GM19455 (cell line): ENCODE measurements at regions not wholly inside any gene's neighbourhood (a gene's known extent, or its start where the extent isn't known, plus 50 kb on each side); places are given as distances from the start of the nearest gene placed in this dataset.
A peak's percentile ranks its signal among the peaks of the same experiment; 100 is the strongest.

ENCODE experiments used
- ATAC-seq: cut with Tn5 transposase; IDR thresholded peaks from one replicate; pipeline ENCODE4 v1.9.1; 2021; ENCODE audit not compliant: unreplicated experiment

GRCh38 chr9:107161338-107161737 is 121.7 kb upstream of the RAD23B start:
- ATAC-seq, result no peak

DNA sequence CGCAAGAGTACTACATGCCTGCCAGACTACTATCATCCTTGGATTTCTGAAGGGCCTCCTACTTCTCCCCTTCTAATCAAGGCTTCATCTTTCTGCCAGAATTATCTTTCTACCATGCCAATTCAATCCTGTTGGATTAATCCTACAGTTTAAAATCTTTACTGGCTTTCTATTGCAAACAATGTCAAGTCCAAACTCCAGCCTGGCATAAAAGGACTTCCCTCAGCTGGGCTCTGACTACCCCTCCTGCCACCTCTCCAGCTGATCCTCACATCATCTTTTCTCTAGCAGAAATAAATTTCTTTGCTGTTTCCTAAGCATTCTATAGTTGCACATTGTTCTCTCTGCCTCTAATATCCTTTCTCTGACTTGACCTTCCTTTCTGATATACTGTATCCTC is 119.7 kb upstream of the RAD23B start:
- no peak for ATAC-seq

GRCh38 chr9:107169796-107170195 is 113.3 kb upstream of the RAD23B start:
- no peak for ATAC-seq

DNA sequence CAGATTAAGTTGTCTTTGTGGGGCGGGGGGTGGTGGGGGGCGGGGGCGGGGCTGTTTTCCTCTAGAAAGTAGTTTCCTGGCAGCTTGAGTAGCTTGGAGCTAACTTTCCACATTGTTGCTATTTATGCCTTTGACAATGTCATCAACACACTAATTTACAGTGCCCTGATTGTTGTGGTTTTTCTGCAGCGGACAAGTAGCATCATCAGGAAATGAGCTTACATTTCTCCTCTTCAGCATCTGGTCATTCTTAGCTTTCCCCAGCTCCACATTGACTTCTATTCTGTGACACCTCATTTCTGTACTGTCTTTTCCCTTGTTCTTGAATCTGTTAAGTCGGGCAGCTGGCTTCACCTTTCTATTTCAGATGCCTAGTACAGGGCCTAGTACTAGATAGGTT is 112.3 kb upstream of the RAD23B start:
- no peak for ATAC-seq

DNA sequence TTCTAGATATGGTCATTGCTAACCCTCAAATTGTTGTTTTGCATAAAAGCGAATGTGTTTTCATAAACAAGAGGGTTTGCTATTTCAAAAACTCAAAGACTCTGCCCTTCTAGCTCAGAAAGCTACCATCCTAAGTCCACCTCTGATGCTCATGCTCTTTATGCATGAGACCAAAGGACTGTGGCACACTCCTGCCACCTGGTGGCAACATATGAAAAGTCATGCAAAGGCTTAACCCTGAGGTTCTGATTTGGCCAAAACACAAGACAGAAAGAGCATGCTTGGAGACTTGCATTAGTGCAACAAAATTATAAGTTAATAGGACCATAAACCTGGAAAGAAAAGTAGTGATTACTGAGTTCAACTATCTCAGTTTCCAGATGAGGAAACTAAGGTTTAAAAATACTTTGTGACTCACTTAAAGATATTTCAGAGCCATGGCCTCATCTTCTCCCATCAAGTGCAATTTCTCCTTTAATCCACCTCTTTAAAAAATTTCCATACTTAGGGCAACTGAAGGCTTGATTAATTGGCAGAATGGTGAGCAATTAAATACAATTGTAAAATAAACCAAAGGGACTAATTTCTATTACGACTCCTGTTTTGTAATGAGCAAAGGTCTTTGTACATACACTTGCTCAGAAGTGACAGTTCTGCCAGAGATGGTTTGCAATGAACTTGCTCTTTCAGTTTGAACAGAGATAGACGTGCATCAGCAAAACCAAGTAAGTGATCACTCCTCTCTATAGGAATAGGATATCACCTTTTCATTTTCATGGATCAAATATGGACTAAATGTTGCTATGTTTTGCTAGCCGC is 110.7 kb upstream of the RAD23B start:
- ATAC-seq, result peak; percentile 66

GRCh38 chr9:107172979-107173347 is 110.1 kb upstream of the RAD23B start:
- ATAC-seq, result peak; percentile 58

GRCh38 chr9:107173422-107174180 is 109.5 kb upstream of the RAD23B start:
- no peak for ATAC-seq

- no peak for ATAC-seq
Measured at GRCh38 chr9:107174441-107174840, 108.6 kb upstream of the RAD23B start.

DNA sequence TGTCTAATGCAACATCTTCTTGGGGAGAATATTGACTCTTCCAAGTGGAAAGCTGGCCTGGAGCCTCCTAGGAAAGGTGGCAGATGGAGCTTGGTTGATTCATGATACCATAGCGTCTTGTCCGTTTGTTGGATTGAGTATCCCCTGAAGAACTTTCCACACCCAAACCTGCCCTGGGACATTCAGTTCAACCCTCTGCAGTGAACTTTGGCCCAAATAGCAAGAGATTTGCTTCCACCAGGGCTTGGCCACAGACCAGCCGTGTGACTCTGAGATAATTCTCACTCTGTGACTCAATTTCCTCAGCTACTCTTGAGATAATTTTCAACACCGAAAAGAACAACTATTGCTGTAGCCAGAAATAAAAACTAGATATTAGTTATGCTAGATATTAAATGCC is 108.0 kb upstream of the RAD23B start:
- no peak for ATAC-seq

DNA sequence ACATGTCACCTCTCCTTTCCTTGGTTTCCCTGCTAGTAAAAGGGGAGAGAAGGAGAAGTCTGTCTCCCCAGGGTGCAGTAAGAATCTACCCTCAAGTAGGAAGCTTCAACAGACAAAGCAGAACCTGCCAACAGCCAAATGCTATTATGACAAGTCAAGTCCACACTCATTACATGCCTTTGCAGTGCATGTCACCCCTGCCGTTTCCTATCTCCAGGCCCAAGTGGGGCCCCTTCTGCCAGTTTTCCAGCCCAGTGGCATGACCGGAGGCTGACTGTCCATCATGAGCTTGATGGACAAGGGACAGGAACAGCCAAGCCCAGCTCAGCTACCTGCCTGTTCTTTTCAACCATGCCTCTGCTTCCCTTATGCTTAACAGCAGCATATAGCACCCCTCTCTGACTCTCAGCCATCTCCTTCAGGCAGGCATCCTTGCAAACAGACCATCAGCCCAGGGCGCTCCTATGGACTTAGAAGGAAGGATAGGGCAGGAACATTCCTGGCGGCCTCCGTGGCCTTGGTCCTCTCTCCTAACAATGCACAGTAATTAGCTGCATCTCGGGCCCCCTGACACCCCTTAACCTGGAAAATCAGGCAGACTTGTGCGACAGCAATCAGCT is 107.2 kb upstream of the RAD23B start:
- no peak for ATAC-seq

GRCh38 chr9:107176436-107177151 is 106.5 kb upstream of the RAD23B start:
- ATAC-seq, result no peak

- ATAC-seq, result no peak
Measured at GRCh38 chr9:107177243-107177839, 105.7 kb upstream of the RAD23B start.

DNA sequence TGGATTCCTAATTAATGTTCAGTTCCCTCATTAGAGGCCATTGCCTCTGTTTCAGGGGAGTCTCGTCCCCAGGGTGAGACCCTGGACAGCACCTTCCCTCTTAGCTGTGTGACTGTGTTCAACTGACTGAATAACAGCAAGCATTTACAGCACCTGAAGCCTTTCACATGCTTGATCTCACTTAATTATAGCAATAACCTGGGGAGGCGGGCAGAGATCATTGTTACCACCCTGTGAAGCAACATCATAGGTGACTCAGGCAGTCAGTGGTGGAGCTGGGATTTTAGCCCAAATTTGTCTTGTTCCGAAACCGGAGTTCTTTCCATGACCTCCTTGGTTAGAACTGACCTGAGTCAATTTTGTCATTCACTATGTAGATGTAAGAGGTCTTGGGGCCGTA is 105.2 kb upstream of the RAD23B start:
- no peak for ATAC-seq

- ATAC-seq, result no peak
Measured at GRCh38 chr9:107178293-107178692, 104.8 kb upstream of the RAD23B start.

- ATAC-seq, result no peak
Measured at GRCh38 chr9:107180206-107180605, 102.9 kb upstream of the RAD23B start.

DNA sequence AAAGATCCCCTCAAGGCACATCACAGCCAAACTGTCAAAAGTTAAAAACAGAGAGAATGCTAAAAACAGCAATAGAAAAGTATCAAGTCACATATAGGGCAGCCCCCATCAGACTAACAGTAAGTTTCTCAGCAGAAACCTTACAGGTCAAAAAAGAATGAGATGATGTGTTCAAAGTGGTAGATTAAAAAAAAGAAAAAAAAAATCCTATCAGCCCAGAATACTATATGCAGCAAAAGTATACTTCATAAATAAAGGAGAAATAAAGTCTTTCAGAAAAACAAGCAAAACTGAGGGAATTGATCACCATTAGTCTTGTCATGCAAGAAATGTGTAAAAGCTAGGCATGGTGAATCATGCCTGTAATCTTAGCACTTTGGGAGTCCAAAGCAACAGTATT is 99.9 kb upstream of the RAD23B start:
- ATAC-seq, result no peak

GRCh38 chr9:107188376-107188775 is 94.7 kb upstream of the RAD23B start:
- no peak for ATAC-seq

DNA sequence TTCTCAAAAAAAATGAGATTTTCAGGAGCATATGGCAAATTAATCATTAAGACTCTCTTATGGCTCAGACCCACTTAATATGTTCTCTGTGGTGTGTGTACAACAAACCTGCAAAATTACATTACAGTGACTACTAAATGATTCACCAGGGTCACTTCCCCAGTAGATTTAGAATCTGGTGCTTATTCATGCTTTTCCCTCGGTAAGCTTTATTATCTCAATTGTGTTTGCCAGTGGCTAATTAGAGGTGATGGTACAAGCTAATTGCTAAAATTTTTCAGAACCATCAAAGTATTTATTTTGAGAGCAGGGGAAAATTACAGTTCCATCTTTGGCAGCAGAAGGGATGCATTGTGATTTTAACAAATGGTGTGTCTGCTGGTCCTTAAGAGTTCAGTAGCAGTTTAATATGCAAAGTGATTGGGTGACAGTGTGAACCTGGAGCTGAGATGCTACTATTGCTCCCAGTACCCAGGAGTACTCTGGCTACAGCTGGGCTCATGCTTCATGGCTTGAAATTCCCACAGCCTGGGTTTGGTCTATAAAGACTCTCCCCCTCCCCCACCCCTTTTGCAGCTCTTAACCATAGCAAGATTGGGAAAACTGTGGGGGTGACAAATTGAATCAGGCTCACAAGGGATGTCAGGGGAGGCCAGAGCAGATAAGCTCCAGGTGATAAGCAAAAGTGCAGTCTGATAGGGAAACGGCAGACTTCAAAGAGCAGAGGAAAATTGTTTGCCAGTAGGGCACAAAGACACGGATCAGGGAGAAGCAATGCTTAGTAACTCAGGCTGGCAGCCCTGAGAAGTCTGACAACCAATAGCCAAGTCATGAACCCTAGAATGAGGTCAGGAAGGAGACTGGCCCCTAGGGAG is 92.8 kb upstream of the RAD23B start:
- no peak for ATAC-seq

DNA sequence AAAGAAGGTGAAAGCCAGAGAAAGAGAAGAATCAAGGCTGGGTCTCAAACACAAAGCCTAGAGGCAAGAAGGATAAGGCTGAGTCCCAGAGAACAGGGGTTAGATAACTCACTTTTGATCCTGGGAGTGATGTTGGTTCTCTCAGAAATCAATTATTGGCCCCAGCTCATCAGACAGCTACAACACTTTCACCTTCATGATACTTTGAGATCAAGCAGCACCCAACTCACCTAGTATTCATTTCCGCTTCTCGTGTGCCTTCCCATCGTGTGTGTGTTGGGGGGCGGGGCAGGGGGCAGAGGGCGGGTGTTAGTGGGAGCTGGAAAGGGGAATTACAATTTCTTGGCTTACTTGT is 92.2 kb upstream of the RAD23B start:
- no peak for ATAC-seq

DNA sequence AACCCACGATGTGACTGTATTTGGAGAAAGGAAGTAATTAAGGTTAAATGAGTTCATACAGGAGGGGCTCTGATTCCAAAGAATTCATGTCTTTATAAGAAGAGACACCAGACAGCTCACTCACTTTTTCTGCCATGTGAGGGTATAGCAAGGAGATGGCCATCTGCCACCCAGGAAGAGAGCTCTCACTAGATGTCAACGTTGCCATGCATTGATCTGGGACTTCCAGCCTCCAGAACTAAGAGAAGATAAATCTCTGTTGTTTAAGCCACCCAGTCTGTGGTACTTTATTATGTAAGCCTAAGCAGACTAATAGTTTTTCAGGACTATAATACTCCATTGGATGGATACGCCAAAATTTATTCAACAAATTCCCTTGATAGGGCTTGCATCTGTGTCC is 89.8 kb upstream of the RAD23B start:
- ATAC-seq, result no peak
